ENCODE measurements at regions not wholly inside any gene's neighbourhood (a gene's known extent, or its start where the extent isn't known, plus 50 kb on each side); places are given as distances from the start of the nearest gene placed in this dataset.
"Not testable (repeated sequence)": the region's sequence is repeated elsewhere in the genome, so short reads cannot be mapped to it uniquely, and the experiment has no call there.

DNA sequence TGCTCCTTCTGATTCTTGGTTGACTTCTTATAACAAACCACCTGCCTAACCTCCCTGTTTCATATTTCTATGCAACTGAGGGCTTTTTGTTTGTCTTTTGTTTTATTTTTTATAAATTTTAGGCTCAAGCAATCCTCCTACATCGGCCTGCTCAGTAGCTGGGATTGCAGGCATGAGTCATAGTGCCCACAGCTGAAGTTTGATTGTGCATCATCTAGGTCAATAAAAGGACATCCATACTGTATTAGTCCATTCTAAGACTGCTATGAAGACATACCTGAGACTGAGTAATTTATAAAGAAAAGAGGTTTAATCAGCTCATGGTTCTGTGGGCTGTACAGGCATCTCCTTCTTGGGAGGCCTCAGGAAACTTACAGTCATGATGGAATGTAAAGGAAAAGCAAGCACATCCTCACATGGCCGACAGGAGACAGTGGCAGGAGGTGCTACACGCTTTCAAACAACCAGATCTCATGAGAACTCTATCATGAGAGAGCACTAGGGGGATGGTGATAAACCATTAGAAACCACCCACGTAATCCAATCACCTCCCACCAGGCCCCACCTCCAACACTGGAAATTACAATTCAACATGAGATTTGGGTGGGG lies 285.0 kb downstream of the SIPA1L2 start:
- no peak for DNase-seq (ENCODE audit: low read depth)

DNA sequence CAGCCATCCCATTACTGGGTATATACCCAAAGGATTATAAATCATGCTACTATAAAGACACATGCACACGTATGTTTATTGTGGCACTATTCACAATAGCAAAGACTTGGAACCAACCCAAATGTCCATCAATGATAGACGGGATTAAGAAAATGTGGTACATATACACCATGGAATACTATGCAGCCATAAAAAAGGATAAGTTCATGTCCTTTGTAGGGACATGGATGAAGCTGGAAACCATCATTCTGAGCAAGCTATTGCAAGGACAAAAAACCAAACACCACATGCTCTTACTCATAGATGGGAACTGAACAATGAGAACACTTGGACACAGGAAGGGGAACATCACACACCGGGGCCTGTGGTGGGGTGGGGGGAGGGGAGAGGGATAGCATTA lies 285.7 kb downstream of the SIPA1L2 start:
- not testable (repeated sequence) for DNase-seq (ENCODE audit: low read depth)

DNA sequence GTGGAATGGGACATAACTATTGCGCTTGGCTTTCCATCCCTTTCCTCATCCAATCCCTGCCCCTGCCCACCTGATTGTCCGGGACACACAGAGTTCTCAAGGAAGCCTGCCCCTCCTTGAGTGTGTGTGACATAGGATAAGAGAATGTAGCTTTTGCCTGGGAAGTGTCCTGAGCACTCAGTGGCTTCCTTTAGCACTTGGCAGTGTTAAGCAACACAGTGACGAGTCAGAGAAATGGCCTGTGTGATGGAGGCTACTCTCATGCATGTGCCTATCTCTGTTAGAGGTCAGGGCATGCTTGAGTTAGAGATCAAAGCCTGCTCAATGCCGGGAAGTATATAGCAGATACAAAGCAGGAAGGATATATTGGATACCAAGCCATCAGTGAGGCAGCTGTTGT lies 289.5 kb downstream of the SIPA1L2 start:
- no peak for DNase-seq (ENCODE audit: low read depth)

DNA sequence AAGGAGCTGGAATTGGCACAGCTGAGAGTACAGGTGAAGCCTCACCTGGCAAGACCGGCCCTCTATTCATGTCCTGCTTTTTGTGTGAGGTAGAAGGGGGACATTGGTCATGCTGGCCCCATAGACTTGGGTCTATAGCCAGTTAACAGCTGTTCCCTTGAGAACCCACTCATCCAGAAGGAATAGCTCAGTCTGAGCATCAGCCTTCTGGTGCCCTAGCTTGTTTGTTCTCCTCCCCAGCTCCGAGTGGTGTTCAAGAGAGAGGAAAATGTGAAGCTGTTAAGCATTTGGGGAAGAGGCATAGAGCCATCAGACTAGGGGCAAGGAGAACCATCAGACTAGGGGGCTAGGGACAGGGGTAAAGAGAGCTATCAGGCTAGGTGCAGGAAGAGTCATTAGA lies 290.9 kb downstream of the SIPA1L2 start:
- DNase-seq (ENCODE audit: low read depth): no peak

DNA sequence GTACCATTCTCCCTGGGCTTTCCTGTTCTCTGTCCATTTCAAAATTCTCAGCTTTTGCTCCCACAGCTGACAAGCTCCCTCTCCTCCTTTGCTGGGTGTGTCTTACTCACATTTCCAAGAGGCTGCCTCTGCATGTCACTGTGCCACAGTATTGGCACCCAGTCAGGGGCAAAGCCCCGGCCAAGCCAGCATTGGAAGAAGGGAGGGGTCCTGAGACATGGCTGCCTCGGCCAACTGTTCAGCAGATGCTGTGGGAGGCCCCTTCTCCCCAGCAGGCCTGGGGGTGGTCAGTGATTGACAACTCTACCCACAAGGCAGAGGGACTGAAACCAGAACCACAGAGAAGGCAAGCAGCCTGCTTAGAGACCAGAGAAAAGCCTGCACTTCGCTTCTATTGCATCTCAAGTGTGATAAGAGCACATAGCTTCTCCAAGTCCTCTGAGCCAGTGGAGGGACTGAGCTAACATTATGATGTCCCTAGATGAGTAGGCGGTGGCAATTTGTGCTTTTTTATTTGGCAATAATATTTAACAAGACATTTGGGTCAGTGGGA lies 294.1 kb downstream of the SIPA1L2 start:
- no peak for DNase-seq (ENCODE audit: low read depth)

DNA sequence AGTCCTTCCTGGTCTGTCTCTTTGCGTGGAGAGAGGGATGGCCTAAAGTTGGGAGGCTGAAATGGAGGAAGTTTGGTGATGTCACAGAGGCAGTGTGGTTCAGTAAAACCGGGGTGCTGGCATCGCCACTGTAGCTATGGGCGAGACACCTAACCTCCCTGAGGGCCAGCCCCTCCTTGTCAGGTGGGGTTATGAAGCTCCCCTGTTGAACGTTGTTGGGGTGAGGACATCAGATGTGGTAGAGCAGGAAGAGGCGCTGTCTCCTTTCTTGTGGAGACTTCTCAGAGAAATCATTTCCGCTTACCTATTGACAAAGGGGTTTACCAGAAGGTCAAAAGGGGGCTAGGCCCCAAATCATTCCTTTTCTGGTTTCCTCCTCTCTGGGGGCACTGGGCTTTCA lies 294.7 kb downstream of the SIPA1L2 start:
- DNase-seq (ENCODE audit: low read depth): peak; percentile 2

DNA sequence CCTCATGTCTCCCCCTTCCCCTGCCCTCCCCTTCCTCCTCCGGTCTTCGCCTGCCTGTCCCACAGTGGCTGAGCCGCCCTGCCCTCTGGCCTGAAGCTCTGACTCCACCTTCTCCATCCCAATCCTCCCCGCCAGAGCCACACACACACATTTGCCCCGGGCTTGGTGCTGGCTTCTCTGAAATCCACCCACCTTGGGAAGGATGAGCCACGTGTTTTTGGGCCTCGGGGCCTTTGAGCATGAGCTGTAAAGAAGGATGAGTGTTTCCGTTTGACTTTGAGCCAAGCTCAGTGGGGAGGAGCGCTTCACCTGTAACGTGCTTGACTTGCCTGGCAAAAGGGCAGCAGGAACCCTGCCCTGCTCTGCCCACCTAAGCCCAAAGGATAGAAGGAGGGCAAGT lies 295.1 kb downstream of the SIPA1L2 start:
- no peak for DNase-seq (ENCODE audit: low read depth)

DNA sequence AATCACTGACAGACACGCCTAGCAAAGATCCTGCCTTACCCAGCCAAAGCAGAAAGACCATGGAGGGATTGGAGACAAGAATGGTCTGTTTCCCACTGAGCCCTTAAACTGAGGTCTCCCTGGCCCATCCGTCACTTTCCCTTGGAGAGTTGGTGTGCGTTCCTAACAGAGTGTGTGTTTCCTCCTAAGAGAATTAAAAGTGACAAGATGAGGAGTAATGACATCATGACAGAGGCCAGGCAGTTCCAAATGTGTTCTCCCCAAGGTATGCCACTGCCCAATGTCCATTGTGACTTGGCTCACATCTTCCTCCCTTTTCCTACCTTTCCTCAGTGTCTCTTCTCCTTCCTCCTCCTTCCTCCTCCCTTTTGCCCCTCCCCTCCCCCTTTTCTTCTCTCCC lies 295.7 kb downstream of the SIPA1L2 start:
- DNase-seq (ENCODE audit: low read depth): no peak

DNA sequence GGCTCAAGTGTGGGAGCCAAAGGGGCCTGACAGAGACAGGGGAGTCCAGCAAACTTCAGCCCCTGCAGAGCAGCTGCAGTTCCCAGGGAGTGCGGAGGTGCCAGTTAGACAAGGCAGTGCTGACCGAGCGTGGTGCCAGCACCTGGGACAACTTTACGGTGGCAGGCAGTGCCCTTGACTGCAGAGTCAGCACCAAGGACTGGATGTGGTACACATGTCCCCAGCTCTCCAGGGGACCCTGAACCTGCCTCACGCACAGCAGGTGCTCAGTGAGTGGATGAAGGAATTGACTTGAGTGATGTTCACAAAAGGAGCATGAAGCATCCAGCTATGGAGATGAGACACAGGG lies 296.5 kb downstream of the SIPA1L2 start:
- DNase-seq (ENCODE audit: low read depth): no peak

DNA sequence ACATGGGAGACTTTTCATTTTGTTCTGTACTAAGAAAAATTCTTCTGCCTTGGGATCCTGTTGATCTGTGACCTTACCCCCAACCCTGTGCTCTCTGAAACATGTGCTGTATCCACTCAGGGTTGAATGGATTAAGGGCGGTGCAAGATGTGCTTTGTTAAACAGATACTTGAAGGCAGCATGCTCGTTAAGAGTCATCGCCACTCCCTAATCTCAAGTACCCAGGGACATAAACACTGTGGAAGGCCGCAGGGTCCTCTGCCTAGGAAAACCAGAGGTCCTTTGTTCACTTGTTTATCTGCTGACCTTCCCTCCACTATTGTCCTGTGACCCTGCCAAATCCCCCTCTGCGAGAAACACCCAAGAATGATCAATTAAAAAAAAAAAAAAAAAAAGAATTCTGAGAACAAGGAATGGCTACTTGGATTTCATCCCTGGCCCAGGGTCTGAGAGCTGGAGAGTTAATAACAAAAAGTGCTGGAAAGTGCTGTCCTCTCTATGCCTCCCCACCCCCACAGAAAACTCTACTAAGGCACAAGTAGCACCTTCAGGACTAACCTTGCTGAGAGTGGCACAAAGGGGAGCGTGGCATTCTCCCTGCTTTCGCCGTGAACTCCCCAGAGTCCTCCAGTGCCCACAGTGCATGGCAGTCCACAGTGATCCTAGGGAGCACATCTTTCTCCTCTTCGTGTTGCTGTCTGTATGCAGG lies 297.1 kb downstream of the SIPA1L2 start:
- not testable (repeated sequence) for DNase-seq (ENCODE audit: low read depth)

DNA sequence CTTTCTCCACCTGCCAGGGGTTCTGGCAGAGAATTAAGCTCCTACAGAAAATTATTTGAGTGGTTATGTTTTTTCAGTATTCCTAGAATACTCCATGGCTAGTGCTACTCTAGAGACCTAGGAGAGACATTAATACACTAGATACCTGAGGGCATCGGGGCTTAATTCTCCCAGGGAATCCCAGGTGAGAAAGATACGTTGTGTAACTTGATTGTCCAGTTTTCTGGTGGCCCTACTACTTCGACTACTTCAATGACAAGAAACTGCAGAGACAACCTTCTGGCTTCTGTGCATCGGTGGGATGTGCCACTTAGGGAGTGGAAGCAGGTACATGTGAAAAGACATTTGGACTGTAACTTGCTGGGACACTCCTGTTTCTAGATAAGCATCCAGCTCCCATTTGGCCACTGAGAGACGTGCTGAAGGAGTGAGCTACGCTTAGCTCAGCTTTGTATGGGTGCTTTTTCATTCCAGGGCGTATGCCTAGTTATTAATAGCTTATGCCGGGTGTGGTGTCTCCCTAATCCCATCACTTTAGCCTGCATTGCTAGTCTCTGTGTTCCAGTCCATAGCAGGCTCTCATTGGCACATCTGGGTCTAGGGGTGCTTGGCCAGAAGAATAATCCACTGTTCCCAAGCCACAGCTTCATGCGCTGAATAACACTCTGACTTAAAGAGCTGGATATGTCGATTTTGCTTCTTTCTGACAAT lies 300.7 kb downstream of the SIPA1L2 start:
- DNase-seq (ENCODE audit: low read depth): no peak

DNA sequence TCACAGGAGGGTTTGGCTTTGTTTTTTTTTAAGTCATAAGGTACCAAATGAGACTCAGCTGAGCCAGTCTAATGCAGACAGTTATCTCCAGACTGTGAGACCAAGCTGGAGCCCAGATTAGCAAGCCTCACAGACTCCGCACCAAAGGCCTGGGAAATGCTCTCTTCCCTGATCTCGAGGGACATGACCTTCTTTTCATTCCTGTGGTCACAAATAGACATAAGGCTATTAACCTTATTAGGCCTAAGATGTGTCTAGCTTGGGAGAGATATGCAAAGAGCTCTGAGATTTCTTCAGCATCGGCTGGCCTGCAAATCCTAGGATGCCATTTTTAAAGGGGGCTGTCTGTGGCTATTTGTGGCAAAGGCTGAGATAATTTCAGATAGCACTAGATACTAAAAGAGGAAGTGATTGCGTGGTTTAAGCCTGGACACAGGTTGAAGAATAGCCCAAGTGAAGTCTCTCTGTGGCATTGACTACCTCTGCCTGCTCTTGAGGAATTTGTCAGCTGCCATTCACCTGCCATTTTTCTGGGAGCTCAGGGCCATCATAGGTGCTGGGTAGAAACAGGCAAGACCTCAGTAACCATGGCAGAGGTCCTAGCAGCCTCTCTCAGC lies 301.3 kb downstream of the SIPA1L2 start:
- DNase-seq (ENCODE audit: low read depth): no peak

DNA sequence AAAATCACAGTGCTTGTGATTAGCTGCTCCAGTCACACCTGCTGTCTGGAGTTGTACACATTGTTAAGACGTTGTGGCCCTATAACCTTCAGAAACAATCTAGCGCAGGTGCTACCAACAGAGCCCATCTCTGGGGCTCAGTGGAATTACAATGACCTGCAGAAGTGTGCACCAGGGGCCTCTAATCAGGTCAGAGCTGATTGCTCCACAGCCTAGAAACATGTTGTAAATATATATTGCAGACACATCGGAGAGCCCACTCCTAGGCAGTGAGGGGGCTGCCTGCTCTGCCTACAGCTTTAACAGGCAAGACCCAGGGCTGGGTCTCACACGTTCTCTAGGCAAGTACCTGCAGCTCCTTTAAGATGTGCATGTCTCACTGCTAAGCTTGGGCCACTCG lies 302.0 kb downstream of the SIPA1L2 start:
- no peak for DNase-seq (ENCODE audit: low read depth)

DNA sequence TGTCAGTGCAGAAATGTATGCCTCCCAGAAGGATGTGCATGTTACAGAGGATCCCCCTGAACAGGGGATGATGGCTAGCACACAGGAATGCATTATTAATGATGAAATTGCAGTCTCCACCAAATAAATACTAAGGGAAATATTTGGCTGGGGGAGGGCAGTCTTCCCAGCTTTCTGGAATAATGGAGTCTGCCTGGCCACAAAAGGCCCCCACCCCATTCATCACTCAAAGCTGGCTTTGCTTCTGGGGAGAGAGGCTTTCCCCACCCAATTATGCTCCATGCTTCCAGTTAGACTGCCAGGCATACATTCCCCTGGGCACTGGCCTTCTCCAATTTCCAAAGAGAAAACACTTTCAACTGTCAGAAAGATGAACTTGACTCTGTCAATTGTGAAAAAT lies 302.7 kb downstream of the SIPA1L2 start:
- no peak for DNase-seq (ENCODE audit: low read depth)

DNA sequence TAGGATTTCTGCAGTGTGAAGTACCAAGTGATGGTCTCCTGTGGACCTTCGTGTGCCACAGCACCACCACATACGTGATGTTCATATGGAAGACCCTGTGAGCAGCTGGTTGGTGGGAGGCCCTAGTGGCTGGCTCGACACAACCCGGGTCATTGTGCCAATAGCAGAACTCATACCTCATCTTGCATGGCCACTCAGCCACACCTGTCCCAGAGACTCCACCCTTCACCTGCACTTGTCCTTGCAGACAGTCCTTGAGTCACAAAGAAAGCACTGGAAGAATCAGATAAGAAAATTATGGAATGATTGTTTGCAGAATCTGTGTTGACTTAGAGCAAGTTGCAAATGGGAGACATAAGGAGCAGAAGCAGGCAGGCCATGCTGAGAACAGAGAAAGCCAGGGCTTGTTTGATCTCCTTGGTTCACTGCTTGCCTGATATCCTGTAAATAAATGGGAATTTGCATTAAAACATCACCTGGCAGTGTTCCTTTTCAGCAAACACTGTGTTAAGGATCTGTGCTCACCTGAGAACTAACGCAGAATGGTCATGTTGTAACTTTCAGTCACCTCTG lies 307.7 kb downstream of the SIPA1L2 start:
- no peak for DNase-seq (ENCODE audit: low read depth)

DNA sequence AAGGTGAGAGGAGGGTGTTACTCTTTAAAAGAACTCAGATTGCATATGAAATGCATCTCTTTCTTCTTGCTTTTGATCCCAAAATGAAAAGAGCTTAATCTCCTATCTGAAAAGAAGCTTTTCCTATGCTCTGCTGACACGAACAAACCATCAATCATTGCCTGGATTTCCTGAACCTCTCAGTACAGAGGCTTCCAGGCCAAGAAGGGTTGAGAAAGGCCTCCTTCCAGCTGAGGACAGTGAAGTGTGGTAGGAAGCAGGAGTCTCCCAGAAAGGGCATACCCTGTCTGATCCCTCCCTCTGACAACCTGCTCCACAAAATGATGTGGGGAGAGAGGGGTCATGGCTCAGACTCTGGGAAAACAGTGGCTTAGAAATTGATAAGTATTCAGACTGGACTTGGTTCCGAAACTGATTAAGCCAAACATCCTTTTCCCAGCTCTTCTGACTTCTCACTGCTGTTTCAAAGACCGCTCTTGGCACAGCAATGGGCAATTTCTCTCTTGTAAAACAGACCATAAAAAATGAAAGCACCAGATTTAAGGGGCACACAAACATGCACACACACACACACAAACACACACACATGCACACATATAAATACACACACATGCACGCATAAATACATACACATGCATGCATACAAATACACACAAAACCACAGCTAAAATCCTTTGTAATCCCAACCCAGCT lies 310.3 kb downstream of the SIPA1L2 start:
- no peak for DNase-seq (ENCODE audit: low read depth)

DNA sequence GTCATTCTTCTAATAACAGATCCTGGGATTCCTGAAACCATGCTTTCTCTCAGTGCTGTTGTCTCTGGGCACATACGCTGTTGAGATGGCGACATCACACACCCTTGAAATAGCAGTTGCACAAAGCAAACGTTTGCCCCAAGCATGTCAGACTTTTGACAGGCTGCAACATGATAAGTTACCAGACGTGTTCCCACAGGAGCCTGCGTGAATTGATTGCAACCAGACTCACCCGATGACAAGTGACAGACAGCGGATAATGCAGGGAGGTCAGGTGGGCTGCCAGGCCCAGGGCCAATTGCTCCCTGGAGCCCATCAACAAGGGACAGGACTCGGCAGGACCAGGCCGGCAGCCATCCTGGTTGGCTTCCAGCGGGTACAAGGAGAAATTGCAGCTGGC lies 310.9 kb downstream of the SIPA1L2 start:
- DNase-seq (ENCODE audit: low read depth): no peak

DNA sequence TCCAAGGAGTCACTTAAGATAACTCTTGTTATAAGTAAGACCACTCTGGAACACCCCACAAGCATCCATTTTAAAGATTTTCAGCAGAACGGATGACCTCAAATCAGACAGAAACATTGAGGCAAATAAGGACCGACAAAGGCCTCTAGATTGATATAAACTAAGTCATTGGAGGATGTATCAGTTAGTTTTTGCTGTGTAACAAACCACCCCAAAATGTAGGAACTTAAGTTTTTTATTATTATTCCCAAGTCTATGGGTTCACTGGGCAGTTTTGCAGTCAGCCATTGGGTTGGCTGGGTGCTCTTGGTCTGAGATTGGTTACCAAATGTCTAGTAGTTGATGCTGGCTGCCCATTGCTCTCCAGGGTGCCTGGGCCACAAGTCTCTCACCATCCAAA lies 311.8 kb downstream of the SIPA1L2 start:
- no peak for DNase-seq (ENCODE audit: low read depth)

DNA sequence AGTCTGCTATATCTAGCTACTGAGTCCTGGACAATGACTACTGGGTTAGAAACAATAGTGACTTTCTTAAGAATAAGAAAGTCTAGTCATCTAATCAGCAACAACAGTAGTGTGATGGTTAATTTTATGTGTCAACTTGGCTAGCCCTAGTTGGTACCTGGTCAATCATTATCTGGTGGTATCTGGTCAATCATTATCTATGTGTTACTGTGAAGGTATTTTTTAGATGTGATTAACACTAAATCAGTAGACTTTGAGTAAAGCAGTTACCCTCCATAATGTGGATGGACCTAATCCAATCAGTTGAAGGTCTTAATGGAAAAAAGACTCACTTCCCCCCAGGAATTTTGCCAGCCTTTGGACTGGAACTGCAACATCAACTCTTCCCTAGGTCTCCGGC lies 312.6 kb downstream of the SIPA1L2 start:
- no peak for DNase-seq (ENCODE audit: low read depth)

DNA sequence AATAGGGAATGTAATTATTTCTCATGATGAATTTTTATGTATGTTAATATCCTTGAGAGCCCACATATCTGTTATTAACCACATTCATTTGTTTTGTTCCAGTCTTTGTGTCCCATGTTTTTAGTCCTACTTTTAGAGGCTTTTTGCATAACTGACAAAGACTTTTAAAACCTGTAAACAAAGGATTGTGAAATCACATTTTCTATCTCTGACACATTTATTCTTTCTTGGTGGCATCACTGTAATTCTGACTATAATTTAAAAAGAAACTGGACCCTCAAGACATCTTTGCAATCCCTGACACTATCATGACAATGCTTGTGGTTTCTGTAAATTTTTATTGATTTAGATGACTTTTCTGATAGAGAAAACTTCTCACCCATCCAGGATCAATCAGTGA lies 313.1 kb downstream of the SIPA1L2 start:
- no peak for DNase-seq (ENCODE audit: low read depth)

DNA sequence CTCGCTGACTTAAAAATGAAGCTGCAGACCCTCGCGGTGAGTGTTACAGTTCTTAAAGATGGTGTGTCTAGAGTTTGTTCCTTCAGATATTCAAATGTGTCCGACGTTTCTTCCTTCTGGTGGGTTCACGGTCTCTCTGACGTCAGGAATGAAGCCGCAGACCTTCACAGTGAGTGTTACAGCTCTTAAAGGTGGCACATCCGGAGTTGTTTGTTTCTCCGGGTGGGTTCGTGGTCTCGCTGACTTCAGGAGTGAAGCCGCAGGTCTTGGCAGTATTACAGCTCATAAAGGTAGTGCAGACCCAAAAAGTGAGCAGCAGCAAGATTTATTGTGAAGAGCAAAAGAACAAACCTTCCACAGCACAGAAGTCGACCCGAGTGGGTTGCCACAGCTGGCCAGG lies 316.1 kb downstream of the SIPA1L2 start:
- not testable (repeated sequence) for DNase-seq (ENCODE audit: low read depth)

DNA sequence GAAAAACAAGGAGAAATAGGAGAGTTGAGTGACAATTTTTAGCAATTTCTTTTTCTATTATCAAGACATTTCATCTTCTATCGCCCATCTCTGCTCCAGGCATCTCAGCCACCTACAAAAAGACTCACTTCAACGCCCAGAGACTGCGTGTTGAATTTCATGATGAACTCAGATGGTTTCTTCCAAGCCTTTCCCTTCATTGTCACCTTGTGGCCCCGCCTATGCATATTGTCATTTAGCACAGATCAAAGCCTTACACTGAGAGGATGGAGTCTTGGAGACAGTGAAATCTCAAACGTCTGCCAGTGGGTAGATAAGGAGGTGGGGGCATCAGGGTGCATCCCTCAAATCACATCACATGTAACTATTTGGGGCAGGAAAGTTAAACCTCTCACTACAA lies 319.4 kb downstream of the SIPA1L2 start:
- no peak for DNase-seq (ENCODE audit: low read depth)
